Spinal cord (tissue), 9 donors: ENCODE measurements at regions not wholly inside any gene's neighbourhood (a gene's known extent, or its start where the extent isn't known, plus 50 kb on each side); places are given as distances from the start of the nearest gene placed in this dataset.
"Not testable (repeated sequence)": the region's sequence is repeated elsewhere in the genome, so short reads cannot be mapped to it uniquely, and the experiment has no call there.

Source experiments
- DNase-seq, 6 donors: peaks; one replicate each; pipeline versions ENCODE4 v3.0.0 to v3.0.0-alpha.2; 2013 to 2015; ENCODE audit warnings: low spot score in 6 of 6, low read depth in 4 of 6
- H3K27ac ChIP-seq: one replicate; pipeline ENCODE4 v1.5.1; 2013; ENCODE audit warnings: low read depth, low read length, control low read depth
- H3K27me3 ChIP-seq: one replicate; pipeline ENCODE4 v1.6.1; 2013; ENCODE audit warnings: low read length; ENCODE audit not compliant: control insufficient read depth, insufficient read depth
- H3K36me3 ChIP-seq: one replicate; pipeline ENCODE4 v1.6.1; 2013; ENCODE audit warnings: low read length; ENCODE audit not compliant: control insufficient read depth, insufficient read depth
- H3K4me1 ChIP-seq: one replicate; pipeline ENCODE4 v1.6.1; 2013; ENCODE audit warnings: low read length; ENCODE audit not compliant: control insufficient read depth, insufficient read depth
- H3K4me3 ChIP-seq: one replicate; pipeline ENCODE4 v1.5.1; 2013; ENCODE audit warnings: low read depth, low read length, control low read depth
- H3K9me3 ChIP-seq: one replicate; pipeline ENCODE4 v1.6.1; 2013; ENCODE audit warnings: low read length; ENCODE audit not compliant: control insufficient read depth, insufficient read depth
- WGBS: methylation state at CpG from one replicate; pipeline ENCODE4 v1.1.5; 2013; ENCODE audit warnings: missing lambda C conversion rate; ENCODE audit not compliant: insufficient coverage; 5-methylcytosine and 5-hydroxymethylcytosine counted together
- donor health status: healthy.

DNA sequence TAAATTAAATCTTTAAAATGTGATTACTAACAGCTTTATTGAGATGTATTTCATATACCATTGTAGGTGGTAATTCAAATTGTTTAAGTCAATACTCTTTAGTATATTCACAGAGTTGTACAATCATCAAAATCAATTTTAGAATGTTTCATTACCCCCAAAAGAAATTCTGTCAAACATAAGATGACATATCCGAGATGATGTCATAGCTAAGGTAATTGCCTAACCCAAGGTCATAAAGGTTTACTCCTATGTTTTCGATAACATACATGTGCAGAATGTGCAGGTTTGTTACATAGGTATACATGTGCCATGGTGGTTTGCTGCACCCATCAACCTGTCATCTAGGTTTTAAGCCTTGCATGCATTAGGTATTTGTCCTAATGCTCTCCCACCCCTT, 1392.0 kb upstream of the GOT2 start:
- not testable (repeated sequence) for H3K36me3 ChIP-seq, H3K27ac ChIP-seq, H3K4me3 ChIP-seq, H3K27me3 ChIP-seq, H3K4me1 ChIP-seq, DNase-seq, H3K9me3 ChIP-seq
- WGBS, result no CpG with 5 or more reads among the region's 2 CpGs

DNA sequence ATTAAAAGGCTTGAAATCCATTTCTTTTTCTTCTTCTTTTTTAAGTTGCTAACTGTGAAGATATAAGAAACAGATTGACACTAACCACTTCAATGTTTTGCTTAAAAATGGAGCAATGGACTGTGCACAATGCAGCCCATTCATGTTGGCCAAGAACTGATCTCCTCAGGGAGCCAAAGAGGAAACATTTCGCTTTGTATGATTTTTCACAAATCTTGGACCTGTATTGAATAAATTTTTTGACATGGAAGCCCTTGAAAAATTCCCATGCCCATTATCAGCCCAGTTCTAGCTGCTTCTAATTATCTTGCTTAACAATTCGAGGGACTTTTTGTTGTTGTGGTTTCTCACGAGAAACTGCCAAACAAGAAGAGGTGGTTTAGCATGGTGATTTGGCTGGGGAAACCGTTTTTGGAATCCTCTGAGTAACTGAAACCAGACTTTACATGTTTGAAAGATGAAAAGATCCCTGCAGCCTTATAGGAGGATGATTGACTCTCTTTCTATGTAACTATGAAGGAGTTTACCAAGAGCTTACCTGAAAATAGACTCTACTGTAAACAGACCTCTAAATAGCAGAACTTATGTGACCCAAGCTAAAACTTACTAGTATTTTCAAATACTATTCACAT, 1389.4 kb upstream of the GOT2 start:
- Histone ChIP-seq H3K4me1 (peaks cover 5% of the 10 kb centered on the region), H3K27ac (no peak overlapping the region), H3K27me3 (no peaks in the 10 kb centered on the region), H3K9me3 (no peaks in the 10 kb centered on the region), H3K4me3 (no peak overlapping the region), H3K36me3 (no peaks in the 10 kb centered on the region)
- peak in 1 of 6 donors; percentile 50 for DNase-seq
- no CpG with 5 or more reads among the region's 4 CpGs for WGBS

DNA sequence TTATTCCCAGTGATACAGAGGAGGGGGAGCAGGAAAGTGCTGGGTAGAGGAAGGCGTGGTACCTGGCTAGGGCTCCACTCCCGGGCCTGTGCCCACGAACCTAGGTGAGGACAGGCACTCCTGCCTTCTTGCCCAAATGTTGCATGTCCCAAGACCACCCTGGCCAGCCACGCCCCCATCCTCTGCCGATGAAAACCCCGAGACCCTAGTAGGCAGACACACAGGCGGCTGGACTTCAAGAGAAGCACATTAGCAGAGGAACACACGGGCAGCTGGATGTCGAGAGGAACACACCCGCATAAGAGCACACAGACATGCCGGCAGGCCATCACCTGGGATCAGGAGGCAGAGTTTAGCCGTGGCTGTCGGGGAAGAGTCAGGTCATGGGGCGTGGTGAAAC, 1386.5 kb upstream of the GOT2 start:
- no peak overlapping the region for H3K27ac ChIP-seq
- no peaks in the 10 kb centered on the region for H3K36me3 ChIP-seq
- 91% methylated on average over 12 of the region's 14 CpGs for WGBS
- no peak overlapping the region for H3K4me3 ChIP-seq
- H3K4me1 ChIP-seq, result peaks cover 5% of the 10 kb centered on the region
- no peaks in the 10 kb centered on the region for H3K27me3 ChIP-seq
- no peak for DNase-seq
- no peaks in the 10 kb centered on the region for H3K9me3 ChIP-seq

DNA sequence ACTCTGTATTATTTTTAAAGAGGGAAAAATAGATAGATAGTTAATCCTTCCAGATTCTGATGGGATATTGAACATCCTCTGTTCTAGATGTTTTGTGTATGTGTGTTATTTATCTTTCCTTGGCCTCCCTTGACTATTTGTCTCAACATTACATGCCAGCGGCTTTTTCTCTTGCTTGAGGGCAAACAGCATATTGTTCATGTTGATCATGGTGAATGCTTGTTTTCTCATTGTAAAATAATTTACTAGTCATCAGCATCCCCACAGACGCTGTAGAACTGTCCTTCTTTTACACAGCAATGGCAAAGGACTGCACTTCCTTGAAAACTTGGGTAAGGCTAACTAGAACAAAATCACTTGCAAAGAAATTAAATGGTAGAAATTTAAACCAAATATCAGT, 1376.4 kb upstream of the GOT2 start:
- WGBS, result no CpG with 5 or more reads among the region's 2 CpGs

DNA sequence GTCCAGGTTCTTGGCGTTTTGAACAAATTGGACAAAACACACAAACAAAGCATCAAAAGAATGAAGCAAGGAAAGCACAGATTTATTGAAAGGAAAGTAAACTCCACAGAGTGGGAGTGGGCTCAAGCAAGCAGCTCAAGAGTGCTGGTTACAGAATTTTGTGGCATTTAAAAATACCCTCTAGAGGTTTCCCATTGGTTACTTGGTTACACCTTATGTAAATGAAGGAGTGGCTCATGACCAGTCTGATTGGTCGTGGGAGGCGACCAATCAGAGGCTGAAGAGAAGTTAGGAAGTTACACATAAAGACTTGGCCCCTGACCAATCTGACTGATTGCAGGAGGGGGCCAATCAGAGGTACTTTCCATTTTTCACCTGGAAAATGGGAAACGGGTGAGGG, 1373.8 kb upstream of the GOT2 start:
- no peak overlapping the region for H3K27ac ChIP-seq
- H3K36me3 ChIP-seq, result no peaks in the 10 kb centered on the region
- H3K27me3 ChIP-seq, result no peaks in the 10 kb centered on the region
- DNase-seq, result no peak
- no peak overlapping the region for H3K4me3 ChIP-seq
- H3K9me3 ChIP-seq, result no peaks in the 10 kb centered on the region
- WGBS, result 95% methylated on average over 3 of the region's 4 CpGs
- no peaks in the 10 kb centered on the region for H3K4me1 ChIP-seq

More for the DNA sequence above, 1376.4 kb upstream of the GOT2 start:
- Histone ChIP-seq H3K27ac (no peak overlapping the region), H3K4me1 (no peaks in the 10 kb centered on the region), H3K4me3 (no peak overlapping the region), H3K9me3 (no peaks in the 10 kb centered on the region), H3K27me3 (no peaks in the 10 kb centered on the region), H3K36me3 (no peaks in the 10 kb centered on the region)
- DNase-seq, result no peak

DNA sequence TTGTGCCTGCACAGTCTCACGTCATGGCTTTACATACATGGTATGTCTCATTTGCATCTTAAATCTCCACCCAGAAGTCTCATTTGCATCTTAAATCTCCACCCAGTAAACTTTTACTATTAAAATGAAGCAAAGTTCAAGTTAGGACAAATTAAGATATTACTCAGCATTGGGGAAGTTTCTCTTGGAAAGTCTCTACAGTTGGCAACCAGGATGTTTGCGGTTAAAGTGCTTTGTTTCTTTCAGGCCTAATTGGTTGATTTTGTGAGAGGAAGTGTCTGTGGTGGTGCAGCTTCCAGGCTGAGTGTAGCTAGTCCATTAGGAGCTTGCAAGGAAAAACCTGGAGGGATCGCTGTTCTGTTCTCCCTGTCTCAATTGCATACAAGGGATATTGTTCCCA, 1373.3 kb upstream of the GOT2 start:
- no peak overlapping the region for H3K4me3 ChIP-seq
- WGBS, result 75% methylated on average over 1 of the region's 3 CpGs
- H3K4me1 ChIP-seq, result no peaks in the 10 kb centered on the region
- H3K27me3 ChIP-seq, result no peaks in the 10 kb centered on the region
- no peak overlapping the region for H3K27ac ChIP-seq
- H3K36me3 ChIP-seq, result no peaks in the 10 kb centered on the region
- no peak for DNase-seq
- no peaks in the 10 kb centered on the region for H3K9me3 ChIP-seq

DNA sequence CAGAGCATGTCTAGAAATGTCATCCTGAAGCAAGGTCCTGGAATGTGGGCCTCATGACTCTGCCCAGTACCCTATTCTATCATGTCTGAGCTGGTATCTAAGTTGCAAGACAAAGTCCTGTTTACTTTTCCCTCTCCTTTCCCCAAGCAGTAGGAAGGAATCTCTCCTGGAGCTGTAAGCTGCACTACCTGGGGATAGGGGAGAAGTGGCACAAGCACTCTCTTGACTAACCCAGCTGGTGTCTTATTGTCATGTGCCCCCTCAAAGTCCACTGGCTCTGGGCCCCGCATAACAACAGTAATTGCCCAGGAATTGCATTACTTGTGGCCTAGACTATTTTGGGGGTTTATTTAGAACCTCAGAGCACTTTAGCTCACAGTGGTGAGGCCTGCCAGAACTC, 1366.3 kb upstream of the GOT2 start:
- Histone ChIP-seq H3K27me3 (no peaks in the 10 kb centered on the region), H3K9me3 (no peaks in the 10 kb centered on the region)
- WGBS, result no CpG with 5 or more reads among the region's 1 CpG

DNA sequence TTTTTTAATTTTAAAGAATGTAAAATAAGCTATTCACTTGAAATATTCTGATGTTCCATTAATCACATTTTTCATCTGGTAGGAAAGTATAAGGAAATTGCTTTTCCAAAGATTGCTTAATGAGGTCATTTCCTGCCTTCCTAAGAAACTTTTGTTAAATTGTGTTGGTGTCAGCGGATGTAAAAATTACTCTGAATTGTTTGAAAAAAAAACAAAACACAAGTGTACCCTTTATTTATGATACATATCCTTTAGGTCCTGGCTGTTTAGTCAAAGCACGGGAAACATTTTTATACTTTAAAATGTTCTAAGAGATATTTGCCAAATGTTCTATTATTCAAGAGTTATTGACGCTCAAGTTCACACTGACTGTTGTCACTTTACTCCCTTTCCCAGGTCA, 1357.4 kb upstream of the GOT2 start:
- Histone ChIP-seq H3K4me1 (no peaks in the 10 kb centered on the region), H3K27ac (peak overlapping the region; percentile 7), H3K36me3 (no peaks in the 10 kb centered on the region), H3K27me3 (no peaks in the 10 kb centered on the region), H3K4me3 (no peak overlapping the region), H3K9me3 (no peaks in the 10 kb centered on the region)
- DNase-seq, result no peak
- no CpG with 5 or more reads among the region's 3 CpGs for WGBS

More for the DNA sequence above, 1366.3 kb upstream of the GOT2 start:
- Histone ChIP-seq H3K36me3 (no peaks in the 10 kb centered on the region), H3K4me1 (no peaks in the 10 kb centered on the region), H3K27ac (no peak overlapping the region), H3K4me3 (no peak overlapping the region)
- DNase-seq, result no peak

DNA sequence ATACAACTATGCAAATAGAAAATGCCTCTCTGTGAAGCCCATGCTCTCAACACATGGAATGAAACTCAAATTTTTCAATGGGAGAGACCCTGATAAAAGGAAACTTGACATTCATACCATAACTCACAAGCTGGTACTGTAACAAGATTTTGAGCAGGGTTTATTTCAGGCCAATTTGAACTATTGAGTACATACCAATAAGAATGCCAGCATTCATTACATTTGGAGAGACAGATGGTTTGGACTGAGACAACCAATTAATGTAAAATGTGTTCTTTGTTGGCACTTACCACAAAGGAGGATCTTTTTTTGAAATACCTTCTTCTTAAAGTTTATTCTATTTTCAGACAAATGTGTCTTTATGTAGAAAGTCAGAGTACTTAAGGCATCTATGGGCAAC, 1357.0 kb upstream of the GOT2 start:
- H3K9me3 ChIP-seq, result no peaks in the 10 kb centered on the region
- H3K27me3 ChIP-seq, result no peaks in the 10 kb centered on the region
- H3K27ac ChIP-seq, result peak overlapping the region; percentile 7
- no peak overlapping the region for H3K4me3 ChIP-seq
- no peaks in the 10 kb centered on the region for H3K4me1 ChIP-seq
- no peaks in the 10 kb centered on the region for H3K36me3 ChIP-seq
- DNase-seq, result peak in 1 of 6 donors; percentile 81

DNA sequence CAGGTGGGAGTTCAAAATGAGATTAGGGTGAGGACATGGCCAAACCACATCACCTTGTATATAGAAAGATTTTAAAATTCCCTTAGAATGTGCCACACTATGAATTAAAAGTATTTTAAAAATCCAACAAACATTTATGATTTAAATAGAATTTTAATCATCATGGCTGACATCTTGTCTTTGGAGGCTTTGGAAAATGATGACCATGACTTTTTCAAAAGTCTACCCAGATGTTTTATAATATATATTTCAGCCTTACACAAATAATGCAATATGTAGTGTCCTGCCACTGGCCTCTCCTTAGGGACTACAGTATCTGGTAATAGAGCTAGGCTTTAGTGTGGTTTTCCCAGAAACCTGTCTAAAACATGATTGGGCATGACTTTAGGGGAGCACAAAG, 1353.4 kb upstream of the GOT2 start:
- no peaks in the 10 kb centered on the region for H3K9me3 ChIP-seq
- no peaks in the 10 kb centered on the region for H3K4me1 ChIP-seq
- H3K4me3 ChIP-seq, result no peak overlapping the region
- H3K27ac ChIP-seq, result no peak overlapping the region
- H3K36me3 ChIP-seq, result no peaks in the 10 kb centered on the region
- H3K27me3 ChIP-seq, result no peaks in the 10 kb centered on the region
- no peak for DNase-seq
